ENCODE measurements at regions not wholly inside any gene's neighbourhood (a gene's known extent, or its start where the extent isn't known, plus 50 kb on each side); places are given as distances from the start of the nearest gene placed in this dataset.

DNA sequence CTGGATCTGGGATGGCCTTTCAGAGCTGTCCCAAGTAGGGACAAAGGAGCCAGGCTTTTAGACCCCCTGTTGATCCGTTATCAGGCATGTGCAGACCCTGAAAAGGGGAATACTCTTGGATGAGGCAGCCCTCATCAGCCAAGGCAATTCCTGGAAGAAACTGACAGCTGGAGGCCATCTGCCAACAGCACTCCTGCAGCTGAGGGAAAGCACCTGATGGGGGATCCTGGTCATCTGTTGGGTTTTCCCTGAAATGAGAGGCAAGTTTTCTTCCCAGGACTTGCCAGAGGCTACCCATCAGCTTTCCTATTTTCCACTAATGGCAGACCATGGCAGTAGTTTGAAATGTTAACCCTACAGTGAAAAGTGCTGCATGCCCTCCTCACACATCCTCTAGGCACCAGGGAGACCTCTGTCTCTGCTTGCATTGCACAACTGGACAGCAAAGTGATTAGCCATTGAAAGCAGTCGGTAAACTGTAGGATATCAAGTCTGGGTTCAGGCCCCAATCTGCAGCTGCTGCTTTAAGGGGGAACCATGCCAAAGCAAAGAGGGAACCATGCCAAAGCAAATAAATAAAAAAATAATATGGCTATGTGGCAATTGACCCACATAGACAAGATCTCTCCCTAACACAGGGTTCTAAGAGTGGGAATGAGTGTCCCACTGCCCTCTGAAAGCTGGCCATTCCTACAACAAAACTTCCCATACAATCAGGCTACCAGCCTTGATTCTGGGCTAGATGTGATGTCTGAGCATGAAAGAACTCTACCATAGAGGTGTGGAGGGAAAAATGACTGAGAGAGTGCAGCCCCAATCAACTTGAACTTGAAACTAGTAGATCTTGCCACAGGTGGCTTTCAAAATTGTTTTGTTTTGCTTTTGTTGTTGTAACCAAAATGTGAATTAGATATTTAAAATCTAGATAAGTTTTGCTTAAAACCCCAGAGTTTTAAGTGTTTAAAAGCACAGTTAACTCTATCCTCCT lies 232.0 kb upstream of the STT3B start:
- TF ChIP-seq, protein P1, sequence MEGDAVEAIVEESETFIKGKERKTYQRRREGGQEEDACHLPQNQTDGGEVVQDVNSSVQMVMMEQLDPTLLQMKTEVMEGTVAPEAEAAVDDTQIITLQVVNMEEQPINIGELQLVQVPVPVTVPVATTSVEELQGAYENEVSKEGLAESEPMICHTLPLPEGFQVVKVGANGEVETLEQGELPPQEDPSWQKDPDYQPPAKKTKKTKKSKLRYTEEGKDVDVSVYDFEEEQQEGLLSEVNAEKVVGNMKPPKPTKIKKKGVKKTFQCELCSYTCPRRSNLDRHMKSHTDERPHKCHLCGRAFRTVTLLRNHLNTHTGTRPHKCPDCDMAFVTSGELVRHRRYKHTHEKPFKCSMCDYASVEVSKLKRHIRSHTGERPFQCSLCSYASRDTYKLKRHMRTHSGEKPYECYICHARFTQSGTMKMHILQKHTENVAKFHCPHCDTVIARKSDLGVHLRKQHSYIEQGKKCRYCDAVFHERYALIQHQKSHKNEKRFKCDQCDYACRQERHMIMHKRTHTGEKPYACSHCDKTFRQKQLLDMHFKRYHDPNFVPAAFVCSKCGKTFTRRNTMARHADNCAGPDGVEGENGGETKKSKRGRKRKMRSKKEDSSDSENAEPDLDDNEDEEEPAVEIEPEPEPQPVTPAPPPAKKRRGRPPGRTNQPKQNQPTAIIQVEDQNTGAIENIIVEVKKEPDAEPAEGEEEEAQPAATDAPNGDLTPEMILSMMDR (IDR thresholded peaks at IDR 0.05) = no peak
- TF ChIP-seq POLR2A (IDR thresholded peaks at IDR 0.05) = no peak
- Histone ChIP-seq H3K36me3 (no peaks in the 10 kb centered on the region), H3K4me3 (no peak overlapping the region), H3K4me1 (peaks cover 0 to under 1% (median 0%) of the 10 kb centered on the region in 3 donors), H3K27ac (no peak overlapping the region), H3K27me3 (no peaks in the 10 kb centered on the region), H3K9me3 (no peaks in the 10 kb centered on the region)
- WGBS, 2 donors = 44 to 55% methylated on average over 1 of the region's 2 CpGs
- DNase-seq = no peak
- intact Hi-C loops (cut with DNase I) = no loop called here

DNA sequence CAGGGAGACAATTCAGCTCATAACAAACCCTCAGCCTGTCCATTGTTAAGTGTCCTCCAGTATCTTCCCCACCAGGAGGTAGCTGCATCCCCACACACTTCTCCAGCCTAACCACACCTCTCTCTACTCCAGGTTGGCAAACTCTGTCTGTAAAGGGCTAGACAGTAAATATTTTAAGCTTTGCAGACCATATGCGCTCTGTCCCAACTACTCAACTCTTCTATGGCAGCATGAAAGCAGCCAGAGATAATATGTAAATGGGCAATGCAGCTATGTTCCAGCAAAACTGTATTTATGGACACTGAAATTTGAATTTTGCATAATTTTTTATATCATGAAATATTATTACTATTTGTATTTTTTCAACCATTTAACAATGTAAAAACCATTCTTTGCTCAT lies 230.4 kb upstream of the STT3B start:
- no peaks in the 10 kb centered on the region for H3K27me3 ChIP-seq
- no peaks in the 10 kb centered on the region for H3K36me3 ChIP-seq
- 94% methylated on average over 1 of the region's 1 CpG for WGBS, 2 donors
- no peak overlapping the region for H3K27ac ChIP-seq
- TF ChIP-seq, protein P1 (IDR thresholded peaks at IDR 0.05) = no peak
- TF ChIP-seq POLR2A (IDR thresholded peaks at IDR 0.05) = no peak
- no peak overlapping the region for H3K4me3 ChIP-seq
- intact Hi-C loops (cut with DNase I) = no loop called here
- no peak for DNase-seq
- H3K4me1 ChIP-seq = no peaks in the 10 kb centered on the region
- no peaks in the 10 kb centered on the region for H3K9me3 ChIP-seq

DNA sequence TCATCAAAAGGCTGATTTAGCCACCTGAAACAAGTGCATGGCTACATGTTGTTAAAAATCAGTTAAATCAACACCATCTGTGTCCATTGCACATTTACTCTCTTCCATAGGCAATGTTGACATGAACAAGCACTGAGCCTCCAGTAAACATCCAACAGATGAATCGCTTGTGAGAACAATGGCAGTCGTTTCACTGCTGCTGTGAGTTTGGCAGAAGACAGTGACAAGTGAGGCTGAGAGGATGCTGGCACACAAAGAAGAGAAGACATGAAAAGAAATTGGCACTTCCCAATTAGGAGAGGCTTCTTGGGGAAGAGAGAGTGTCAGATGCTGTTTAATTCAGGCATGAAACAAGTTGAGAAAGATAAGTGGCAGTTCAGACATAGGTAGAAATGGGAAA lies 227.4 kb upstream of the STT3B start:
- no peaks in the 10 kb centered on the region for H3K4me1 ChIP-seq
- no peak for TF ChIP-seq POLR2A (IDR thresholded peaks at IDR 0.05)
- TF ChIP-seq, protein P1 (IDR thresholded peaks at IDR 0.05) = no peak
- DNase-seq = no peak
- intact Hi-C loops (cut with DNase I) = no loop called here
- no peaks in the 10 kb centered on the region for H3K9me3 ChIP-seq
- no peaks in the 10 kb centered on the region for H3K27me3 ChIP-seq
- no peak overlapping the region for H3K27ac ChIP-seq
- no peak overlapping the region for H3K4me3 ChIP-seq
- no peaks in the 10 kb centered on the region for H3K36me3 ChIP-seq
- 41 to 50% methylated on average over 2 of the region's 2 CpGs for WGBS, 2 donors

DNA sequence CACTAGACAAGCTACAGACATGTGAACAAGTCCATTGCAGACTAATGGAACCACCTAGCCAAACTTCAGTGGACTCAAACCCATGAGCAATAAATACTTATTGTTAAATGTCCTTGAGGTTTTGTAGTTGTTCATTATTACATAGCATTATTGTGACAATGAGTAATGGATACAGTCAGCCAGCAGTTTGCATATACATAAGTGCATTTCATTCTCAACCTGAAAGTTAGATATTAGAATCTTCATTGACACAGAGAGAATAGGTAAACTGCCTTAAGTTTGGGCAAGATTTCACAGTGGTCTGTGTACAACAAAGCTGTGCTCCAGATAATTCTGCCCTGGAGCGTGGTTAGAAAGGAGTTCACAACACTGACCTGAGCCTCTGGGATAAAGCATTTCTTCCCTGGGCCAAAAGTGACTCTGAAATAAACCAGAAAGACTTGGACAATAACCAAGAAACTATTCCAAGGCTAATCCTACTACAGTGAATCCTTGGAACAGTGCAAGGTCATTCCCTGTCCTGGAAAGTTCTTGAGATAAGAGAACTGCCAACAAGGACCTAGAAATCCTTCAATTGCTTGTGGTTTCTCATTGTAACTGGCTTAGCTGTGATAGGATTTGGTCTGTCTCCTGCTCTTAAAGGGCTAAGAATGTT lies 225.5 kb upstream of the STT3B start:
- no peaks in the 10 kb centered on the region for H3K27me3 ChIP-seq
- intact Hi-C loops (cut with DNase I) = no loop called here
- H3K27ac ChIP-seq = no peak overlapping the region
- no peaks in the 10 kb centered on the region for H3K9me3 ChIP-seq
- TF ChIP-seq, protein P1 (IDR thresholded peaks at IDR 0.05) = no peak
- TF ChIP-seq POLR2A (IDR thresholded peaks at IDR 0.05) = no peak
- H3K4me3 ChIP-seq = no peak overlapping the region
- no peaks in the 10 kb centered on the region for H3K4me1 ChIP-seq
- 71 to 90% methylated on average over 1 of the region's 1 CpG for WGBS, 2 donors
- no peaks in the 10 kb centered on the region for H3K36me3 ChIP-seq
- no peak for DNase-seq

DNA sequence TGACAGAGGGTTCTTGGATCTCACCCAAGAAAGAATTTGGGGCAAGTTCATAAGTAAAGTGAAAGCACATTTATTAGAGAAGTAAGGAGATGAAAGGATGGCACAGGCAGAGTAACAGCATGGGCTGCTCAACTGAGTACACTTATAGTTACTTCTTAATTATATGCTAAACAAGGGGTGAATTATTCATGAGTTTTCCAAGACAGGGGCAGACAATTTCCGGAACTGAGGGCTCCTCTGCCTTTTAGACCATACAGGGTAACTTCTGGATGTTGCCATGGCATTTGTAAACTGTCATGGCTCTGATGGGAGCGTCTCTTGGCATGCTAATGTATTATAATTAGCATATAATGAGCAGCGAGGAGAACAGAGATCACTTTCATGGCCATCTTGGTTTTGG lies 221.2 kb upstream of the STT3B start:
- Histone ChIP-seq H3K27ac (no peak overlapping the region), H3K27me3 (no peaks in the 10 kb centered on the region), H3K9me3 (peaks cover 0 to 5% (median 0%) of the 10 kb centered on the region in 3 donors), H3K4me1 (no peaks in the 10 kb centered on the region), H3K36me3 (no peaks in the 10 kb centered on the region), H3K4me3 (no peak overlapping the region)
- WGBS, 2 donors = 79 to 93% methylated on average over 3 of the region's 3 CpGs
- DNase-seq = no peak
- TF ChIP-seq, protein P1 (IDR thresholded peaks at IDR 0.05) = no peak
- TF ChIP-seq POLR2A (IDR thresholded peaks at IDR 0.05) = no peak
- intact Hi-C loops (cut with DNase I) = no loop called here

Data from esophagus squamous epithelium (tissue), 5 donors.